ENCODE measurements at regions not wholly inside any gene's neighbourhood (a gene's known extent, or its start where the extent isn't known, plus 50 kb on each side); places are given as distances from the start of the nearest gene placed in this dataset.

DNA sequence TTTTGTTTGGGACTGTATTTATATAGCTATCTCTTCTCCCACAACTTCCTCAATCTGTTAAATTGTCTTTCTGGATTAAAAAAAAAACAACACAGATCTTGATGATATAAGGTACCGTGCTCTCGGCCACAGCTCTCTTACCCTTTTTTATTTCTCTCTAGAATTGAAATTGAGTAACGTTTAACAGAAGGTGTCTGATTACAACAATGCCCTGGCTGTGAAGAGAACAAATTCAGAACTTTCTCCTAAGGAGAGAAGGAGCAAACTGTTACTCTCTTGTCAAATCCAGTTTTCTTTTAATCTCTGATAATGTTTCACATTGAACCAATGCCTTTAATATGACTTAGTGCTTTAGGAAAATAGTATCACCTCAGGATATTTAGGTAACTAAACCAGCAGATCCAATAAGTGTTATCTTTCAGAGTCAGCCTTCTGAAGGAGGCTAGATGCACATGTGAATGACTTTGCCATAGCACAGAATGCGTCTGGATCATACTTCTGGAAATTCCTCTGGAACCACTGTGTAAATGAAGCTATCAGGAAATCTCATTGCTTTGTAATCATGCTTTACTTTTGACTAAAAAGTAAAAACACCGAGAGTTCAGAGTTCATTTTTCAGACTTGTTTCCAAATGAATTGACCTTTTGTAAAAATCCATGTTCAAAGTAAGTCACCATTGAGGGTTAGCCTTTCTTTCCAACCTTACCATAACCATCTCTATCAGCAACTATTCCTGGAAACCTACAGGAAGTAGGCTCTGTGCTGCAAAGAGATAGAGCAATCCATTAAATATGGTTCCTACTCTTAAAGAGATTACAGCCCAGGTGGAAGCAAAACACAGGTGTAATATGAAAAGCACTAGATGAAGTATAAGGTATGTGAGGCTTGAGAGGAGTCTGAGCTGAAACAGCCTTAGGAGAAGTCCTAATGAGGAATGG is 147.0 kb upstream of the OSR1 start:
- intact Hi-C loops (cut with micrococcal nuclease; ENCODE audit: unreplicated experiment) (no loop called here), in situ Hi-C loops (cut with HindIII; ENCODE audit: low pct_unique_long_range_greater_than_20kb, low sequenced_read_pairs) (no loop called here)
- ATAC-seq (no peak), DNase-seq (ENCODE audit: low read depth, low spot score) (no peak)
- no peak overlapping the region for H3K27ac ChIP-seq (ENCODE audit: low read length)
- H3K36me3 ChIP-seq (ENCODE audit: control insufficient read depth, insufficient read depth, low read length), result no peaks in the 10 kb centered on the region
- CTCF ChIA-PET, result no interaction called here
- POLR2A ChIA-PET, result no interaction called here
- no peaks in the 10 kb centered on the region for H3K9me3 ChIP-seq (ENCODE audit: control insufficient read depth, insufficient read depth, low read depth, low read length)
- H3K4me1 ChIP-seq (ENCODE audit: control insufficient read depth, insufficient read depth, low read length), result no peaks in the 10 kb centered on the region
- H3K4me3 ChIP-seq (ENCODE audit: low read depth in 2 of 2, low read length in 2 of 2), result no peak overlapping the region
- 0 out of 2 replicates have a peak, but pooled peaks cover 2% of the 10 kb centered on the region for H3K27me3 ChIP-seq (ENCODE audit: control insufficient read depth, insufficient read depth, low read length)
- BruUV-seq (replicated peaks), result no TSS peak
- TF ChIP-seq, protein P1, sequence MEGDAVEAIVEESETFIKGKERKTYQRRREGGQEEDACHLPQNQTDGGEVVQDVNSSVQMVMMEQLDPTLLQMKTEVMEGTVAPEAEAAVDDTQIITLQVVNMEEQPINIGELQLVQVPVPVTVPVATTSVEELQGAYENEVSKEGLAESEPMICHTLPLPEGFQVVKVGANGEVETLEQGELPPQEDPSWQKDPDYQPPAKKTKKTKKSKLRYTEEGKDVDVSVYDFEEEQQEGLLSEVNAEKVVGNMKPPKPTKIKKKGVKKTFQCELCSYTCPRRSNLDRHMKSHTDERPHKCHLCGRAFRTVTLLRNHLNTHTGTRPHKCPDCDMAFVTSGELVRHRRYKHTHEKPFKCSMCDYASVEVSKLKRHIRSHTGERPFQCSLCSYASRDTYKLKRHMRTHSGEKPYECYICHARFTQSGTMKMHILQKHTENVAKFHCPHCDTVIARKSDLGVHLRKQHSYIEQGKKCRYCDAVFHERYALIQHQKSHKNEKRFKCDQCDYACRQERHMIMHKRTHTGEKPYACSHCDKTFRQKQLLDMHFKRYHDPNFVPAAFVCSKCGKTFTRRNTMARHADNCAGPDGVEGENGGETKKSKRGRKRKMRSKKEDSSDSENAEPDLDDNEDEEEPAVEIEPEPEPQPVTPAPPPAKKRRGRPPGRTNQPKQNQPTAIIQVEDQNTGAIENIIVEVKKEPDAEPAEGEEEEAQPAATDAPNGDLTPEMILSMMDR (IDR thresholded peaks at IDR 0.05), result no peak

DNA sequence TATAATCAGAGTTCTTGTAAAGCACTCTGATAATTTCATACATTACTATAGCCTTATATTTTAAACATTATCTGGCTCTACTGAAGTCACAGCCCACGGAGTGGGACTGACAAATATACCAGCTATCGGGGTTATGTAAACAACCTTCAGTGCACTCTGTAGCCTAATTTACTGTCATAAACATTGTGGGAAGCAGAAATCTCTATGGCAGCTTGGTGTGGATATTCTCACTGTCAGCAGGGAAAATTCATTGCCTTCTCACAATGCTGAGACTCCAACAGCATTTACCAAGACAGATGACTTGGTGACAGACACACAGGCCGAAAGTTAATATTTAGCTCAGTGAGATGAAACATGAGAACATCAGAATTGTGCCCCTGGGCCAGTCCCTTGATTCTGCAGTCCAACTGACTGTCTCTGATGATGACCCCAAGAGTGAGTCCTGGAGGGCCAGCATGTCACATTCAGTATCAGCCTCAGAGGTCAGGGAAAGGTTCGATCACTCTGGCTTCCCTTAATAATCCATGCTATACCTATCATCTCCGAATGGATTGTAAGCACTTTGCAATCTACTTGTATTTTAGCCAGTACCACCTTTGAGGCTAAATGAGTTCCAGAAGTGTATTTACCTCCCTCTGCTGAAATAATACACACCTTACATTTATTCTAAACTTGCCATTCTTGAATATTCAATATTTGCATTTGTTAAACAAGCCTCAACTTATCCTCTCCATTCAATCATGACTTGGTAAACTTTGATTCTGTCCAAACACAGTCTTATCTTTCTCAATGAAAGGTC is 146.2 kb upstream of the OSR1 start:
- no peaks in the 10 kb centered on the region for H3K9me3 ChIP-seq (ENCODE audit: control insufficient read depth, insufficient read depth, low read depth, low read length)
- no peak overlapping the region for H3K27ac ChIP-seq (ENCODE audit: low read length)
- TF ChIP-seq, protein P1 (IDR thresholded peaks at IDR 0.05), result no peak
- TF ChIP-seq TCF7L2 (IDR thresholded peaks at IDR 0.05; ENCODE audit: low read depth, low read length), result no peak
- no peak for TF ChIP-seq SIN3A (IDR thresholded peaks at IDR 0.05; ENCODE audit: borderline replicate concordance, insufficient read depth, low read depth, low read length)
- no peak for TF ChIP-seq POLR2AphosphoS5 (IDR thresholded peaks at IDR 0.05; ENCODE audit: low read depth, low read length)
- TF ChIP-seq, protein P2, sequence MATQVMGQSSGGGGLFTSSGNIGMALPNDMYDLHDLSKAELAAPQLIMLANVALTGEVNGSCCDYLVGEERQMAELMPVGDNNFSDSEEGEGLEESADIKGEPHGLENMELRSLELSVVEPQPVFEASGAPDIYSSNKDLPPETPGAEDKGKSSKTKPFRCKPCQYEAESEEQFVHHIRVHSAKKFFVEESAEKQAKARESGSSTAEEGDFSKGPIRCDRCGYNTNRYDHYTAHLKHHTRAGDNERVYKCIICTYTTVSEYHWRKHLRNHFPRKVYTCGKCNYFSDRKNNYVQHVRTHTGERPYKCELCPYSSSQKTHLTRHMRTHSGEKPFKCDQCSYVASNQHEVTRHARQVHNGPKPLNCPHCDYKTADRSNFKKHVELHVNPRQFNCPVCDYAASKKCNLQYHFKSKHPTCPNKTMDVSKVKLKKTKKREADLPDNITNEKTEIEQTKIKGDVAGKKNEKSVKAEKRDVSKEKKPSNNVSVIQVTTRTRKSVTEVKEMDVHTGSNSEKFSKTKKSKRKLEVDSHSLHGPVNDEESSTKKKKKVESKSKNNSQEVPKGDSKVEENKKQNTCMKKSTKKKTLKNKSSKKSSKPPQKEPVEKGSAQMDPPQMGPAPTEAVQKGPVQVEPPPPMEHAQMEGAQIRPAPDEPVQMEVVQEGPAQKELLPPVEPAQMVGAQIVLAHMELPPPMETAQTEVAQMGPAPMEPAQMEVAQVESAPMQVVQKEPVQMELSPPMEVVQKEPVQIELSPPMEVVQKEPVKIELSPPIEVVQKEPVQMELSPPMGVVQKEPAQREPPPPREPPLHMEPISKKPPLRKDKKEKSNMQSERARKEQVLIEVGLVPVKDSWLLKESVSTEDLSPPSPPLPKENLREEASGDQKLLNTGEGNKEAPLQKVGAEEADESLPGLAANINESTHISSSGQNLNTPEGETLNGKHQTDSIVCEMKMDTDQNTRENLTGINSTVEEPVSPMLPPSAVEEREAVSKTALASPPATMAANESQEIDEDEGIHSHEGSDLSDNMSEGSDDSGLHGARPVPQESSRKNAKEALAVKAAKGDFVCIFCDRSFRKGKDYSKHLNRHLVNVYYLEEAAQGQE (IDR thresholded peaks at IDR 0.05; ENCODE audit: insufficient read depth in 1 of 2, low read depth in 2 of 2, low read length in 1 of 2), result no peak
- H3K4me1 ChIP-seq (ENCODE audit: control insufficient read depth, insufficient read depth, low read length), result no peaks in the 10 kb centered on the region
- ATAC-seq (no peak), DNase-seq (ENCODE audit: low read depth, low spot score) (no peak)
- H3K4me3 ChIP-seq (ENCODE audit: low read depth in 2 of 2, low read length in 2 of 2), result no peak overlapping the region
- CTCF ChIA-PET, result no interaction called here
- POLR2A ChIA-PET, result no interaction called here
- intact Hi-C loops (cut with micrococcal nuclease; ENCODE audit: unreplicated experiment) (no loop called here), in situ Hi-C loops (cut with HindIII; ENCODE audit: low pct_unique_long_range_greater_than_20kb, low sequenced_read_pairs) (no loop called here)
- no peaks in the 10 kb centered on the region for H3K36me3 ChIP-seq (ENCODE audit: control insufficient read depth, insufficient read depth, low read length)
- H3K27me3 ChIP-seq (ENCODE audit: control insufficient read depth, insufficient read depth, low read length), result 0 out of 2 replicates have a peak, but pooled peaks cover 2% of the 10 kb centered on the region
- no TSS peak for BruUV-seq (replicated peaks)
